Endothelial cell of umbilical vein (primary cell): ENCODE measurements at regions not wholly inside any gene's neighbourhood (a gene's known extent, or its start where the extent isn't known, plus 50 kb on each side); places are given as distances from the start of the nearest gene placed in this dataset.

Experiments
- BruUV-seq: library from RNA; stranded (reverse); fragments of 400-500 nt; replicated peaks from 2 replicates; lab custom pipeline; 2021; lab: Mats Ljungman, UMichigan
- CTCF ChIA-PET: fragments of 300-600, 350-600 bp; sonication (Branson Sonifier 250); formaldehyde crosslinking; loops from one replicate; lab custom pipeline; 2021; ENCODE audit warnings: antibody characterized with exemption, inconsistent platforms; lab: Charles Lee
- POLR2A ChIA-PET: fragments of 300-600, 350-600 bp; sonication (Branson Sonifier 250); formaldehyde crosslinking; loops from one replicate; lab custom pipeline; 2021; ENCODE audit warnings: antibody characterized with exemption, inconsistent platforms; lab: Charles Lee
- DNase-seq: peaks from one replicate; pipeline ENCODE4 v3.0.0-alpha.2; 2011; ENCODE audit warnings: low read depth, low spot score
- FAIRE-seq: peaks from 2 replicates; lab custom pipeline; 2011; peaks lifted over from hg19 to GRCh38; lab: Jason Lieb, UNC
- H2AFZ ChIP-seq: 2 replicates; pipeline ENCODE4 v1.6.0; 2012; ENCODE audit warnings: low read depth, low read length, control low read depth, inconsistent platforms
- H3K27ac ChIP-seq: 2 replicates; pipeline ENCODE4 v1.5.1; 2011; ENCODE audit warnings: low read depth, mild to moderate bottlenecking, control low read depth, low read length, moderate library complexity; ENCODE audit not compliant: insufficient read depth
- H3K27me3 ChIP-seq, 2 experiments: 2 replicates each; pipeline versions ENCODE4 v1.6.0 to v1.6.1; 2011; ENCODE audit warnings: low read length in 2 of 2, mixed read lengths in 1 of 2; ENCODE audit not compliant: control insufficient read depth in 2 of 2, insufficient read depth in 2 of 2
- H3K36me3 ChIP-seq, 2 experiments: 2 replicates in 1 of 2; 3 replicates in 1 of 2; pipeline ENCODE4 v1.5.1; 2011; ENCODE audit warnings: low read length in 2 of 2, mild to moderate bottlenecking in 1 of 2, moderate library complexity in 1 of 2; ENCODE audit not compliant: control insufficient read depth in 2 of 2, insufficient read depth in 2 of 2; ENCODE audit errors: extremely low read depth in 1 of 2
- H3K4me1 ChIP-seq: 3 replicates; pipeline ENCODE4 v1.5.1; 2011; ENCODE audit warnings: mild to moderate bottlenecking, low read length; ENCODE audit not compliant: control insufficient read depth, insufficient read depth; ENCODE audit errors: extremely low read depth
- H3K4me2 ChIP-seq: 2 replicates; pipeline ENCODE4 v1.6.1; 2011; ENCODE audit warnings: low read length, control low read depth, mixed read lengths; ENCODE audit not compliant: insufficient read depth
- H3K4me3 ChIP-seq, 3 experiments: fragments of 200-600 bp in 1 of 3; sonication (generic), shearing (Covaris generic) in 1 of 3; replicated peaks in 1 of 3; 2 replicates each; pipeline ENCODE4 v1.5.1; 2011 to 2016; ENCODE audit warnings: control low read depth in 3 of 3, low read length in 3 of 3, mild to moderate bottlenecking in 2 of 3, inconsistent platforms in 1 of 3, low read depth in 1 of 3, moderate library complexity in 1 of 3; ENCODE audit not compliant: insufficient read depth in 1 of 3
- H3K79me2 ChIP-seq: 2 replicates; pipeline ENCODE4 v1.6.0; 2012; ENCODE audit warnings: low read length, inconsistent platforms; ENCODE audit not compliant: control insufficient read depth, insufficient read depth
- H3K9ac ChIP-seq: replicated peaks from 2 replicates; pipeline ENCODE3; 2011; ENCODE audit warnings: low read length, control low read depth; ENCODE audit not compliant: insufficient read depth; ENCODE audit errors: extremely low read depth
- H3K9me1 ChIP-seq: replicated peaks from 3 replicates; pipeline ENCODE4 v1.6.0; 2011; ENCODE audit warnings: mild to moderate bottlenecking, low read length; ENCODE audit not compliant: control insufficient read depth, insufficient read depth; ENCODE audit errors: extremely low read depth
- H3K9me3 ChIP-seq: replicated peaks from 2 replicates; pipeline ENCODE4 v1.5.1; 2012; ENCODE audit warnings: low read length, inconsistent platforms; ENCODE audit not compliant: control insufficient read depth, insufficient read depth
- H4K20me1 ChIP-seq: replicated peaks from 2 replicates; pipeline ENCODE3; 2011; ENCODE audit warnings: mild to moderate bottlenecking, low read length; ENCODE audit not compliant: control insufficient read depth, insufficient read depth; ENCODE audit errors: extremely low read depth
- CTCF ChIP-seq, 2 donors: IDR thresholded peaks; 1 replicate in 1 of 2; 2 replicates in 1 of 2; pipeline ENCODE4 v1.5.1; 2011; ENCODE audit warnings: low read length in 2 of 2, mild to moderate bottlenecking in 2 of 2, moderate library complexity in 2 of 2, control low read depth in 1 of 2, inconsistent platforms in 1 of 2, low read depth in 1 of 2; ENCODE audit not compliant: insufficient read depth in 1 of 2; ENCODE audit errors: extremely low read depth in 1 of 2
- EZH2 ChIP-seq: IDR thresholded peaks from 2 replicates; pipeline ENCODE4 v1.6.1; 2012; ENCODE audit warnings: borderline replicate concordance, low read depth, mild to moderate bottlenecking, moderate library complexity, low read length, inconsistent platforms; ENCODE audit not compliant: severe bottlenecking
- FOS ChIP-seq: IDR thresholded peaks from 2 replicates; pipeline ENCODE4 v1.6.1; 2011; ENCODE audit warnings: mild to moderate bottlenecking, low read length, moderate library complexity, borderline replicate concordance; ENCODE audit not compliant: insufficient read depth
- GATA2 ChIP-seq: IDR thresholded peaks from 2 replicates; pipeline ENCODE4 v1.7.0; 2011; ENCODE audit warnings: low read depth, mild to moderate bottlenecking, moderate library complexity, mixed read lengths, low read length; ENCODE audit not compliant: insufficient read length, insufficient read depth
- JUN ChIP-seq: IDR thresholded peaks from 2 replicates; pipeline ENCODE4 v1.6.1; 2011; ENCODE audit warnings: borderline replicate concordance, low read depth; ENCODE audit not compliant: insufficient read length, insufficient read depth
- MAX ChIP-seq: IDR thresholded peaks from 2 replicates; pipeline ENCODE4 v1.6.1; 2011; ENCODE audit not compliant: insufficient read depth, insufficient read length
- MYC ChIP-seq: IDR thresholded peaks from one replicate; pipeline ENCODE4 v1.6.1; 2011; ENCODE audit warnings: mild to moderate bottlenecking, low read depth, low read length
- POLR2A ChIP-seq: IDR thresholded peaks from 2 replicates; pipeline ENCODE4 v1.6.1; 2012; ENCODE audit warnings: low read depth, mild to moderate bottlenecking, control low read depth, low read length
- POLR2AphosphoS5 ChIP-seq: IDR thresholded peaks from 2 replicates; pipeline ENCODE4 v1.6.1; 2012; ENCODE audit warnings: low read depth, mild to moderate bottlenecking, control low read depth, low read length, moderate library complexity; ENCODE audit not compliant: insufficient read depth
- dilution Hi-C: fragments of 300-500 bp; cut with MboI; formaldehyde crosslinking; loops from one replicate; pipeline ENCODE4 v1.15.0; 2019; ENCODE audit warnings: low sequenced_read_pairs; ENCODE audit not compliant: extremely low pct_ligation_motif_present
- intact Hi-C: fragments of 100-400 bp; cut with micrococcal nuclease; formaldehyde crosslinking; loops from one replicate; pipeline ENCODE4 v1.10.0; 2022

DNA sequence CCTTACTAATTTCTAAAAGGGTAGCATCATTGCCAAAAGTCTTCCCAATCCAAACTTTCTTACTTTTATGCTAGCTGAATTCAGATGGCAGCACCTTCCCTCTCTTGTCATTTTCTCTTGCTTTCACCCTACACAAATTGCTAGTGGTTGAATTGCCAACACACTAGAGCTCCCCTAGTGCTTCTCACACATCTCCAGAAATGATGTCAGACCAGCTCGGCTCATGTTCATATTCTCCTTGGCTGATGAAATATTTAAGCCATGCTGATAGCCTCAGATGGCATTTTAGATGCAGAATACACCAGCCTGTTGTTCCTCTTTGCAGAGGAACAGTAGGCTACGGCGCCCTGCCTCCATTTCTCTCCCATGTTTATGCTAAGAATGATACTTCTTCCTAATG lies 256.9 kb downstream of the PTBP2 start:
- no TSS peak for BruUV-seq
- intact Hi-C loops (no loop called here), dilution Hi-C loops (no loop called here)
- no peak overlapping the region for H3K9ac ChIP-seq
- POLR2A ChIA-PET, result no interaction called here
- peaks cover 16% of the 10 kb centered on the region for H3K4me1 ChIP-seq
- no peaks in the 10 kb centered on the region for H4K20me1 ChIP-seq
- CTCF ChIA-PET, result no interaction called here
- no peak overlapping the region for H2AFZ ChIP-seq
- no peak overlapping the region for H3K4me3 ChIP-seq
- H3K36me3 ChIP-seq, result no peaks in the 10 kb centered on the region
- no peak overlapping the region for H3K4me2 ChIP-seq
- TF ChIP-seq POLR2AphosphoS5, result no peak
- TF ChIP-seq POLR2A, result no peak
- TF ChIP-seq MYC, result no peak
- FAIRE-seq (no peak), DNase-seq (no peak)
- H3K79me2 ChIP-seq, result no peaks in the 10 kb centered on the region
- H3K9me3 ChIP-seq, result no peaks in the 10 kb centered on the region
- H3K27ac ChIP-seq, result no peak overlapping the region
- H3K27me3 ChIP-seq, result peaks cover 0 to 4% of the 10 kb centered on the region in 2 experiments
- H3K9me1 ChIP-seq, result no peaks in the 10 kb centered on the region

DNA sequence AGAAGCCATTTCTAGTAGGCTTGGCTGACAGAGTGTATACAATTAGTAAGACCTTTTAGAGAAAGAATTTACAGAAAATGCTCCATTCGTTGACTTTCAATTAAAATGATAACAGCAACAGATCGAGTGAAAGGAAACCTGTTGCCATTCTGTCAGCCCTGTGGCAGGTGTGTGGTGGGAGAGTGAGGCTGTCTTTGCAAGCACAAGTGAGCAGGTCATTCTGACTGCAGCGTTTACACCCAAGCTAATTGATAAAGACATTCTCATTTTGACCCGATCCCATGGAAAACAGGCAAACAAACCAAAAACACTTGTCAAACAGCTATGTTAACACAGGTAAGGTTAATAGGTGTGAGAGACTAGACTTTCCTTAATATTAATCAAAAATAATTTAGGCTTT lies 257.3 kb downstream of the PTBP2 start:
- CTCF ChIA-PET, result no interaction called here
- TF ChIP-seq MAX, result no peak
- no peak for TF ChIP-seq POLR2AphosphoS5
- no peak for TF ChIP-seq EZH2
- TF ChIP-seq CTCF (IDR thresholded peaks at IDR 0.05; ENCODE audit: extremely low read depth in 1 of 2, insufficient read depth in 1 of 2, low read depth in 1 of 2, low read length in 2 of 2), result no peak
- TF ChIP-seq GATA2, result no peak
- no peak for TF ChIP-seq POLR2A
- no peak for TF ChIP-seq JUN
- TF ChIP-seq MYC, result no peak
- TF ChIP-seq FOS, result no peak
- no peak overlapping the region for H3K4me3 ChIP-seq
- no peaks in the 10 kb centered on the region for H4K20me1 ChIP-seq
- peaks cover 0 to 4% of the 10 kb centered on the region in 2 experiments for H3K27me3 ChIP-seq
- no peaks in the 10 kb centered on the region for H3K9me3 ChIP-seq
- H3K4me1 ChIP-seq, result peaks cover 16% of the 10 kb centered on the region
- FAIRE-seq, result no peak
- no peak overlapping the region for H3K4me2 ChIP-seq
- no peaks in the 10 kb centered on the region for H3K79me2 ChIP-seq
- no peaks in the 10 kb centered on the region for H3K36me3 ChIP-seq
- POLR2A ChIA-PET, result no interaction called here
- no peak overlapping the region for H3K27ac ChIP-seq
- dilution Hi-C loops (no loop called here), intact Hi-C loops (no loop called here)
- H2AFZ ChIP-seq, result no peak overlapping the region
- H3K9ac ChIP-seq, result no peak overlapping the region
- no TSS peak for BruUV-seq
- no peak for DNase-seq
- no peaks in the 10 kb centered on the region for H3K9me1 ChIP-seq
